ENCODE measurements at regions not wholly inside any gene's neighbourhood (a gene's known extent, or its start where the extent isn't known, plus 50 kb on each side); places are given as distances from the start of the nearest gene placed in this dataset.

DNA sequence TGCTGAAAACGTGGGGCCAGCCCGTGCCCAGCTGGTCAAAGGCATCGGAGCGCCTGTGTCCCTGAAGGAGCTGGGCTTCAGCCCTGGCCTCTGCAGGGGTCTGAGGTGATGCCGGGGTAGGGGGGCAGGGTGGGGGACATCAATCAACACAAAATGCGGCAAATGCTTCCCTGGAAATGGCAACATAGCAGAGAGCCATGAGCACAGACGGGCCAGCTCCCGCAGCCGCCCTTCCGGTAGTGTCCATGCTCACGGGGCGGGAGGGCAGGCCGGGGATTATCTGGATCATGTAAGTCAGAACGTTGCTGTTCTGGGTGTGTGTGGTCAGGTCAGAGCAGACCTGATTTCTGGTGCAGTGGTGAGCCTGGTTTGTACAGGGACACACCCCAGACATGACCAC lies 56.5 kb upstream of the TWIST2 start:
- TF ChIP-seq, protein P1, sequence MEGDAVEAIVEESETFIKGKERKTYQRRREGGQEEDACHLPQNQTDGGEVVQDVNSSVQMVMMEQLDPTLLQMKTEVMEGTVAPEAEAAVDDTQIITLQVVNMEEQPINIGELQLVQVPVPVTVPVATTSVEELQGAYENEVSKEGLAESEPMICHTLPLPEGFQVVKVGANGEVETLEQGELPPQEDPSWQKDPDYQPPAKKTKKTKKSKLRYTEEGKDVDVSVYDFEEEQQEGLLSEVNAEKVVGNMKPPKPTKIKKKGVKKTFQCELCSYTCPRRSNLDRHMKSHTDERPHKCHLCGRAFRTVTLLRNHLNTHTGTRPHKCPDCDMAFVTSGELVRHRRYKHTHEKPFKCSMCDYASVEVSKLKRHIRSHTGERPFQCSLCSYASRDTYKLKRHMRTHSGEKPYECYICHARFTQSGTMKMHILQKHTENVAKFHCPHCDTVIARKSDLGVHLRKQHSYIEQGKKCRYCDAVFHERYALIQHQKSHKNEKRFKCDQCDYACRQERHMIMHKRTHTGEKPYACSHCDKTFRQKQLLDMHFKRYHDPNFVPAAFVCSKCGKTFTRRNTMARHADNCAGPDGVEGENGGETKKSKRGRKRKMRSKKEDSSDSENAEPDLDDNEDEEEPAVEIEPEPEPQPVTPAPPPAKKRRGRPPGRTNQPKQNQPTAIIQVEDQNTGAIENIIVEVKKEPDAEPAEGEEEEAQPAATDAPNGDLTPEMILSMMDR (IDR thresholded peaks at IDR 0.05; ENCODE audit: unreplicated experiment) = no peak
- Mint-ChIP-seq H3K4me1 (ENCODE audit: unreplicated experiment) (no peaks in the 10 kb centered on the region), H3K4me3 (ENCODE audit: unreplicated experiment) (no peak overlapping the region), H3K27ac (ENCODE audit: unreplicated experiment) (no peak overlapping the region), H3K36me3 (ENCODE audit: low read depth, unreplicated experiment) (no peaks in the 10 kb centered on the region), H3K27me3 (ENCODE audit: unreplicated experiment) (peaks cover 1% of the 10 kb centered on the region), H3K9me3 (ENCODE audit: unreplicated experiment) (no peaks in the 10 kb centered on the region)
- DNase-seq (ENCODE audit: low spot score) = no peak

DNA sequence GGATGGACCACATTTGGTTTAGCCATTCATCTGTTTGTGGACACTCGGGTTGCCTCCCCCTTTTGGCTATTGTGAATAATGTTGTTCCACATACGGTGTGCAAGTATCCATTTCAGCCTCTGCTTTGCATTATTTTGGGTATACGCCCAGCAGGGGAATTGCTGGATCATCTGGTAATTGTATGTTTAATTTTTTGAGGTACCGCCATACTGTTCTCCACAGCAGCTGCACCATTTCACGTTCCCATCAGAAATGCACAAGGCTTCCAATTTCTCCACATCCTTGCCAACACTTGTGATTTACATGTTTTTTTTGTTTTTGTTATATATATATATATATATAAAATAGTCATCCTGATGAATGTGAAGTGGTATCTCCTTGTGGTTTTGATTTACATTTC lies 54.6 kb upstream of the TWIST2 start:
- Mint-ChIP-seq H3K9me3 (ENCODE audit: unreplicated experiment) (no peaks in the 10 kb centered on the region), H3K36me3 (ENCODE audit: low read depth, unreplicated experiment) (no peaks in the 10 kb centered on the region), H3K27me3 (ENCODE audit: unreplicated experiment) (peaks cover 1% of the 10 kb centered on the region), H3K4me3 (ENCODE audit: unreplicated experiment) (no peak overlapping the region), H3K4me1 (ENCODE audit: unreplicated experiment) (peaks cover under 1% of the 10 kb centered on the region), H3K27ac (ENCODE audit: unreplicated experiment) (no peak overlapping the region)
- TF ChIP-seq, protein P1 (IDR thresholded peaks at IDR 0.05; ENCODE audit: unreplicated experiment) = no peak
- no peak for DNase-seq (ENCODE audit: low spot score)

DNA sequence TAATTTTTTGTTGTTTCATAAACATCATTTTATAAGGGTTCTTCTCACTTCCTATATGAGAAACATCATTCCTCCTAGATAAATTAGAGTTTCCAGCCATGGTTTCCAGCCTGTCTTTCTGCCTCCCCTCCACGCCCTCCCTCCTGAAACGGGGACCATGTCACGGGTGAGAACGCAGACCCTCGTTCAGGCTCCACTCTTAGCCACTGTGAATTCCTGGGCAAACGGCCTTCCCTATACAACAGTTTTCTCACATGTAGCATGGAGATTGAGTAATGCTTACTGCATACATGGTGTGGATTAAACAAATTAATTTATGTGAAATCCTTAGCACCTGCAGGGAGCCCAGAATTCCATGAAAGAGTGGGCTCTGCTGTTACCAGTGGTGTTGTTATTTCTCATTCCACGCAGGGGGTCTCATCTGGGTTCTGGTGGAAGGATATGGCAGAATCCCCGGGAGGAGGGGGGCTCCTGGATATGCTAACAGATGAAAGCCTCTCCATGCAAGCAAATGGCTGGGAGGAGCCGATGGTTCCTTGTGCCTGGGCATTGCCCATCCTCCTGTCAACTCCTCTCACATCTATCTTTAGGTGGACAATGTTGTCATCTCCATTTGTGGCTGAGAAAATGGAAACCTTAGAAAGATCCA lies 54.0 kb upstream of the TWIST2 start:
- no peak for DNase-seq (ENCODE audit: low spot score)

DNA sequence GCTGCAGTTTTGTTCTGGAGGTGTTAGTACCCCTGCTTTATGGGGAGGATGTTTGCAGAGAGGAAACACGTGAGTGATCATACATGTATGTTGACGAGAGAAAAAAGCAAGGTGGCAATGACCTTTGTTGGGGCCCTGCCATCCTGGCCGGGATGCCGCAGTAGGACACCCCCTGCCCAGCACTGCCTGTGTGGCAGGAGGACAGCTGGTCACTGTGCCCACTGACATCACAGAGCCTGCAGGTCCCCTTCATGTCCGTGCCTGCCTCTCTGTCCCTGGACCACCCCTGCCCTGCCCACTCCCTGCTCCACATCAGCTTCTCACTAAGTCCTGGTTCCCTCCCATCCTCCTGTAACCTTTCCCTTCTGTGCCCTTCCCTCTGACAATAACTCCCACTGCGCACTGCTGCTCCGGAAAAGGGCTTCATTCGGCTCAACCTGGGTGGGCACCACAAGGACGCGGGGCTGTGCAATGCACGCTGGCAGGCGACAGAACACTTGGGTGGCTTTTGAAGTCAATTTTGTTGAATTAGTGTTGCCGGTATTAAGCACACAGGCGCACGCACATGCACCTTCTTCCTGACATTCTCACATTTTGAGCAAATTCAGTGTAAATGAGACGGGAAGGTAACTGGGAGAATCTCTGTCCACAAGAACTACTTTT lies 51.5 kb upstream of the TWIST2 start:
- Mint-ChIP-seq H3K4me1 (ENCODE audit: unreplicated experiment) (peaks cover 6% of the 10 kb centered on the region), H3K36me3 (ENCODE audit: low read depth, unreplicated experiment) (no peaks in the 10 kb centered on the region), H3K9me3 (ENCODE audit: unreplicated experiment) (no peaks in the 10 kb centered on the region), H3K4me3 (ENCODE audit: unreplicated experiment) (no peak overlapping the region), H3K27me3 (ENCODE audit: unreplicated experiment) (peaks cover 1% of the 10 kb centered on the region), H3K27ac (ENCODE audit: unreplicated experiment) (no peak overlapping the region)
- DNase-seq (ENCODE audit: low spot score) = no peak
- TF ChIP-seq, protein P1 (IDR thresholded peaks at IDR 0.05; ENCODE audit: unreplicated experiment) = no peak

More for the DNA sequence above, 54.0 kb upstream of the TWIST2 start:
- no peaks in the 10 kb centered on the region for H3K36me3 Mint-ChIP-seq (ENCODE audit: low read depth, unreplicated experiment)
- TF ChIP-seq, protein P1 (IDR thresholded peaks at IDR 0.05; ENCODE audit: unreplicated experiment) = no peak
- no peak overlapping the region for H3K4me3 Mint-ChIP-seq (ENCODE audit: unreplicated experiment)
- H3K4me1 Mint-ChIP-seq (ENCODE audit: unreplicated experiment) = peaks cover 6% of the 10 kb centered on the region
- no peaks in the 10 kb centered on the region for H3K9me3 Mint-ChIP-seq (ENCODE audit: unreplicated experiment)
- H3K27me3 Mint-ChIP-seq (ENCODE audit: unreplicated experiment) = peaks cover 1% of the 10 kb centered on the region
- no peak overlapping the region for H3K27ac Mint-ChIP-seq (ENCODE audit: unreplicated experiment)

DNA sequence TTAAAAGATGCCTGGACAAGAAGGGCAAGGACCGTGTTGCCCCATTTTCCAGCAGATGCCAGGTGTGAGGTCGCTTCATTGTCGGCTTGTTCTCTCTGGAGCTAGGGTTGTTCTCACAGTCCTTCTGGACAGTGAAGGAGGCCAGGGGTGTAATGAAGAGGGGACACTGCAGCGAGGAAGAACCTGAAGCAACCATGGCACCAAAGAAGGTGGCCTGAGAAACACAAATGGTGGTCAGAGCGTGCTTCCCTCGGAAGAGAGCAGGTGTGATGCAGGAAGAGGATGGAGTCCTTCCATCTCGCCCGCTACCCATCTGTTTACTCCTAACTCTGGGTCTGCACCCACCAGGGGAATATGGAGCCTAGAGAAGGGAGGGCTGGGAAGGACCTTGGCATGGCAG lies 50.3 kb upstream of the TWIST2 start:
- no peak for DNase-seq (ENCODE audit: low spot score)
- TF ChIP-seq, protein P1 (IDR thresholded peaks at IDR 0.05; ENCODE audit: unreplicated experiment) = no peak
- H3K27me3 Mint-ChIP-seq (ENCODE audit: unreplicated experiment) = peaks cover under 1% of the 10 kb centered on the region
- H3K4me3 Mint-ChIP-seq (ENCODE audit: unreplicated experiment) = no peak overlapping the region
- H3K4me1 Mint-ChIP-seq (ENCODE audit: unreplicated experiment) = peaks cover 6% of the 10 kb centered on the region
- H3K36me3 Mint-ChIP-seq (ENCODE audit: low read depth, unreplicated experiment) = no peaks in the 10 kb centered on the region
- H3K27ac Mint-ChIP-seq (ENCODE audit: unreplicated experiment) = no peak overlapping the region
- no peaks in the 10 kb centered on the region for H3K9me3 Mint-ChIP-seq (ENCODE audit: unreplicated experiment)

Measured in endothelial cell (in vitro differentiated cells).